ENCODE measurements at regions not wholly inside any gene's neighbourhood (a gene's known extent, or its start where the extent isn't known, plus 50 kb on each side); places are given as distances from the start of the nearest gene placed in this dataset.
A peak's percentile ranks its signal among the peaks of the same experiment; 100 is the strongest.
"Not testable (repeated sequence)": the region's sequence is repeated elsewhere in the genome, so short reads cannot be mapped to it uniquely, and the experiment has no call there.

DNA sequence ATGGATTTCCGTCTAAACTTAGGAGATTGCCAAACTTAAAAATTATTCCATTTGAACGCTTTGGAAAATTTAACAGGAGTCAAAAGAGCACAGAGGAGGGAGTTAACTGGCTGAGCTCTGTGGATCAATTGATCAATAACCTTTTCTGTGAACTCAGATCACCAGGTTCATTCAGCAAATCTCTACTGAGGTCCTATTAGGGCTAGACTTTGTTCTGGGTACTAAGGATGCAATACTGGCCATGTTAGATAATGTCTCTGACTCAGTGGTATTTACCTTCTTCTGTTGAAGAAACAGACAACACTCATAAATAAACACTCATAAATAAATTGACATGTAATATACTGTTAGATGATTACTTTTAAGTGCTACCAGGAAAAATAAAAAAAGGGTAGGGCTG is 323.4 kb upstream of the SUCLG2 start:
- no peak for DNase-seq (ENCODE audit: low read depth in 2 of 2, low spot score in 1 of 2)

DNA sequence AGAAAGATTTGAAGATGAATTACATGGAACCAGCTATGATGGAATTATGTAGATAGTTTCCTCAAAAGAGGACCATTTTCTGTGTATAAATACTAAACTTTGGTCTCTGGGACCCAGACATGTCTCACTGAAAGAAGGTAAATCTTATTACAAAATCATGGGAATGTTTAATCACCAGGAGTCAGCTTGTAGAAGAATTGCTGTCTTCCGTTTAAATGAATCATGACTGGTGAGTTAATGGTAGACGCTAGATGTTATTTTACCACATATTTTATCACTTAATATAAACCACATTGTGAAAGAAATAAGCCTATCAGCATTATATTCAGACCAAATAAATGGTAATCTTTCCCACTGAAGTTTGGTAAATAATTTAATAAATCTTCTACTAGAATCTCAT is 322.3 kb upstream of the SUCLG2 start:
- no peak for DNase-seq (ENCODE audit: low read depth in 2 of 2, low spot score in 1 of 2)

DNA sequence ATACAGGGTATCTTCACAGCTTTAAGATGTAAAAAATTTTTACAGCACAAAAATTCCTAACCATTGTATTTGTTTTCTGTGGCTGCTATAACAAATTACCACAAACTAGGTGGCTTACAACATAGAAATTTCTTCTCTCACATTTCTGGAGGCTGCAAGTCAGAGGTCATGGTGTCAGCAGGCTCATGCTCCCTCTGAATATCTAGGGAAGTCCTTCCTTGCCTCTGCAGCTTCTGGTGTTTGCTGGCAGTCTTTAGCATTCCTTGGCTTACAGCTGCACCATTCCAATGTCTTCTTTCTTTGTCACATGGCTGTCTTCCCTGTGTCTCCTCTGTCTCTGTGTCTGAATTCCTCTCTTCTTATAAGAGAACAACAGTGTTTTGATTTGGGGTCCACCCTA is 310.2 kb upstream of the SUCLG2 start:
- no peak for DNase-seq (ENCODE audit: low read depth in 2 of 2, low spot score in 1 of 2)

GRCh38 chr3:67957268-67957667 is 302.9 kb upstream of the SUCLG2 start:
- DNase-seq (ENCODE audit: low read depth in 2 of 2, low spot score in 1 of 2): no peak

- DNase-seq (ENCODE audit: low read depth in 2 of 2, low spot score in 1 of 2): peak in 1 of 2 donors; percentile 28
Observed at GRCh38 chr3:67947808-67948508, 293.5 kb upstream of the SUCLG2 start.

- no peak for DNase-seq (ENCODE audit: low read depth in 2 of 2, low spot score in 1 of 2)
Observed at GRCh38 chr3:67946436-67946835, 292.0 kb upstream of the SUCLG2 start.

DNA sequence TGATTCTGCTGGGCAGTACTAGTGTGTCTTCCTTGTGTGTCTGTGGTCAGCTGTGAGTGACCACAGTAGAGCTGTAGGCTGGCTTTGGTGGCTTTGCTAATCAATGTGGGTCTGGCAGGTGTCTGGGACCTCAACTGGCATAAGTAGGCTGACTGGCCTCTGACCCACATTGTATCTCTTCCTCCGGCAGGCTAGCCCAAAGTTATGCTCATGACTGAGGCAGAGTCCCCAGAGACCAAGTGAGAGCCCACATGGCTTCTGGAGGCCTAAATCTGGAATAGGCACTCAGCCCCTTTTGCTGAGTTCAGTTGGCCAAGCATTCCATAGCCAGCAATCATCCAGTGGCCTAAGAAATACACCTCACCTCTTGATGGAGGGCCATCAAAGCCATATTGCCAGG is 289.1 kb upstream of the SUCLG2 start:
- no peak for DNase-seq (ENCODE audit: low read depth in 2 of 2, low spot score in 1 of 2)

DNA sequence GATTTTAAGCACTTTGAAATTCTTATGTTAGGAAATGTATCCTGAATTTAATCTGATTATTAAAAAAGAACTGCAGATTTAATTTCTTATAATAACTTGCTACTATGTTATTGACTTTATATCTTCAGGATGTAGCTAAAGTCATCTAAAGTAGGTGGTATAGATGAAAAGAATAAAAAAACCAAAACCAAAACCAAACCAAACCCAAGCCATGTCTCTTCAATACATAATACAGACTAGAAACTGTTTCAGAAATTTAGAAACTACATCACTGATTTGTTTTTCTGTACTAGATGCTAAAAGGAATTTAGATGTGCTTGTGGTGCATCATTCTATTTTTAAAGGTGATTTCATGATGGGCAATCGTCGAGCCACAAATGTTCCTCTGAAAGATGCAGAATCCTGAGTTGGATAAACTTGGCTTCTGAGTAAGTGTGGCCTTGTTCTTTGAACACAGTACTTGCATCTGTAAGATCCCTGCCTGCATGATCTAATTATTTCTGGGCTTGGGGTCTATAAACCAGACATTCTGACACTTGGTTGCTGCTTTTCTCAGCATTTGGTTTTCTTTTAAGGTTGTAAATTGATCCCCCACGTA is 287.1 kb upstream of the SUCLG2 start:
- no peak for DNase-seq (ENCODE audit: low read depth in 2 of 2, low spot score in 1 of 2)

DNA sequence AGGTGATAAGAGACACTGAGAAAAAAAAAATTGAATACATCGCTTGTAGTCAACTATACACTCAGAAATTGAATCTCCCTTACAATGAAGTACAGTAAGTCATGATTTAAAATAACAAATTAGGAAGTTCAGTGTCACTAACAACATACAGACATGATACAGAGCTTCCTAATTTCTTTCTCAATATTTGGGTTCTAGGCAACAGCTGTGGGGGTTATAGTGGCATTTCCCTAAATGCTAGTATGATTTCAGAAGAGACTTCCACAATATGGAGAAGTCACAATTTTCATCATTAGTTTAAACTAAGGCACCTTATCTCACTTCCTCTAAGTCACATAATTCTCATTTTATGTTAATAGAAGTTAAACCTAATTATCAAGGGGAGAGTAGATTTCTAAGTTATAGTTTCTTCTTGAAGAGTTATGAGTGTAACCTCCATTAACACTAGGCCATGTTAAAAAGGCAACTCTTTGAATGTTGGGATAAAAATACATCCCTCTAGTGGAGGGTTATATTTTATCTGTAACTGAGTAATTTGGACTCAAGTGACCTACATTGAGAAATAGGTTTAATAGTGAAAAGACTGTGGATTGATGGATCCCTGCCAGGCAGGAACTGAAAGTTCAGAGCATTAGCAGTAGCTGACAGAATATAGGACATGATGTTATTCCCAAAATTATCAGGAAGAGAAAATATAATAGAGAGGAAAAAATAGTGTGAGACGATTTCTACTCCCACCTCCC is 286.0 kb upstream of the SUCLG2 start:
- DNase-seq (ENCODE audit: low read depth in 2 of 2, low spot score in 1 of 2): no peak

DNA sequence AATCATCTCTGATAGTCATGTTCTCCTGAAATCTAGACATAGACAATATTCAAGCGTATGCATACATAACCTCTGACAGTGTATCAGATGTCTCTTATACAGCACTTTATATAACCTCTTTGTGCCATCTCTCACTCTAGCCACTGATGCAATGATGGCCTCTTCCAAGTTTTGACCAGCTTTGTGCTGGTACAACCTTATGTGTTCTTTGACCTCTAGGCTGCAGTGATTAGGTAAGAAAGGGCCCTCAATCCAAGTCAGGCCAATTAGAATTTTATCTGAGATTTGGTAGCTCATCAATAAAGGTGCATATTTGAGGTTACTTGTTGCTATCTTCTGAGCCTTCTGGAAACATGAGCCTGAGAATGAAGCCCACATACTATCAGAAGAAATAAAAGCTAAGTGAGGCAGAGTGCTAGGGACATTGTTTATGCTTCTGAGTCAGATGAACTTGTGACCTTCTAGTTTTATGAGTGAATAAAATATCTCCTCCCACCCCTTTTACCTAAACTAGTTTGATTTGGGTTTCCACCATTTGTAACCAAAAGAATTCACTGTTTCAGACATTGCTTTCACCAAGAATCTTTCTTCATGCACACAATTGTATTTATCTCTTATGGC is 283.2 kb upstream of the SUCLG2 start:
- DNase-seq (ENCODE audit: low read depth in 2 of 2, low spot score in 1 of 2): no peak

DNA sequence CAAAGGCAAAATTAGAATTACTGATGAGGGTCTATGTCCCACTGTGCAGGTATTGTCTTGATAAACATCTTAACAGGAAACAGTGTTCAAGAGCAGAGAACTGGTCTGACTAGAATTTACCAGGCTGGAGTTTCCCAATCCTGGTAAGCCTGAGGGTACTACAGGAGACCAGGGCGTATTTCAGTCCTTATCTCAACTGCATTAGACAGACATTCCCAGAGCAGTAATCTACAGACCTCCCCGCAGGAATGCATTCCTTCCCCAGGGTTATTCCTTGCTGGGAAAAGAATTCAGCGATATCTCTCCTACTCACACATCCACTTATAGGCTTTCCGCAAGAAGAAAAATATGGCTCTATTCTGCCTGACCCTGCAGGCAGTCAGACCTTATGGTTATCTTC is 276.0 kb upstream of the SUCLG2 start:
- DNase-seq (ENCODE audit: low read depth in 2 of 2, low spot score in 1 of 2): not testable (repeated sequence)

- no peak for DNase-seq (ENCODE audit: low read depth in 2 of 2, low spot score in 1 of 2)
Observed at GRCh38 chr3:67923796-67924195, 269.4 kb upstream of the SUCLG2 start.

- no peak for DNase-seq (ENCODE audit: low read depth in 2 of 2, low spot score in 1 of 2)
Observed at GRCh38 chr3:67920969-67921368, 266.6 kb upstream of the SUCLG2 start.

DNA sequence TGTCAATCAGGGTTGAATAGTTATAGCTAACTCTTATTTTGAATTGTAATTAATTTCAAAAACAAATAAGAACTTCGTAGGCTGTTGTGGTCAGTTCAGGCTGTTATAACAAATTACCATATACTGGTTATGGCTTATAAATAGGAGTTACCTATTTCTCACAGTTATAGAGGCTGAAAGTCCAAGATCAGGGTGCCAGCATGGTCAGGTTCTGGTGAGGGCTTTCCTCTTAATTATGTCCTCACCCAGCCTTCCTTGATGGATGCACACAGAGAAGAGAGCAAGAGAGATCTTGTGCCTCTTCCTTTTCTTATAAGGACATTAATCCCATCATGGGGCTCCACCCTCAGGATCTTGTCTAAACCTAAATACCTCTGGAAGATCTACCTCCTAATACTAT is 265.9 kb upstream of the SUCLG2 start:
- DNase-seq (ENCODE audit: low read depth in 2 of 2, low spot score in 1 of 2): no peak

GRCh38 chr3:67916353-67916752 is 261.9 kb upstream of the SUCLG2 start:
- DNase-seq (ENCODE audit: low read depth in 2 of 2, low spot score in 1 of 2): no peak

DNA sequence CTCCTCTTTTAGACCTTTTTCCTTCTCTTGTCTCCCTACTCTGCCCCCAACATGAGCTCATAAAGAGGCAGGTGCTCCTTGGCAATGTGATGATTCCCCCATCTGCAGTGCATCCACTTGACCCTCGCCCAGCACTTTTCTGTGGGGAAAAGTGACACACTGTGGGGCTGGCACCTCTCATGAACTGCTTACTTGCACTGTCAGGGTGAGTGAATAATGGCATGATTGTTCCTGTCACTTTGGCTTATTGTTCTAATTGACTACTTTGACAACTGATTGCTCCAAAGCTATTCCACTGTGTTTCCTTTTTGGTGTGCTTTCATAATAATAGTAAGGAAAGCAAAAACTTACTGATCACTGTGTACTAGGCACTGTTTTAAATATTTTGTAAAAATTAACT is 253.3 kb upstream of the SUCLG2 start:
- no peak for DNase-seq (ENCODE audit: low read depth in 2 of 2, low spot score in 1 of 2)

DNA sequence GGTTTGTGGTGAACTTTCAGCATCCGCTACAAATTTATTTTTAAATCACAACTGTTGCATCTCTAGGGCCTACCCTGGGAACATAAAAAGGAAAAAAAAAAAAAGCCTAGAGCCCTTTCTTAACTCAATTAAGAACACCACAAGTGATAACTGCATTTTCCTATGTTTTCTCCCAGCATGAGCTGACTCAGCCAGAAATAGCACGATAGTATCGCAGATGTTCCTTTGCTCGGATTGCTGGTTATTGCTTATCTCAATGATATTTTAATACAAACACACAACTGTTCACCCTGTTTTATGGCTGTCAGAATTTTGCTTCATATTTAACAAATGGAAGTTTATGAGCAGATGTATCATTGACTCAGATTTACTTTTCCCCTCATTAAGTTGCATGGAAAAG is 251.8 kb upstream of the SUCLG2 start:
- DNase-seq (ENCODE audit: low read depth in 2 of 2, low spot score in 1 of 2): no peak

DNA sequence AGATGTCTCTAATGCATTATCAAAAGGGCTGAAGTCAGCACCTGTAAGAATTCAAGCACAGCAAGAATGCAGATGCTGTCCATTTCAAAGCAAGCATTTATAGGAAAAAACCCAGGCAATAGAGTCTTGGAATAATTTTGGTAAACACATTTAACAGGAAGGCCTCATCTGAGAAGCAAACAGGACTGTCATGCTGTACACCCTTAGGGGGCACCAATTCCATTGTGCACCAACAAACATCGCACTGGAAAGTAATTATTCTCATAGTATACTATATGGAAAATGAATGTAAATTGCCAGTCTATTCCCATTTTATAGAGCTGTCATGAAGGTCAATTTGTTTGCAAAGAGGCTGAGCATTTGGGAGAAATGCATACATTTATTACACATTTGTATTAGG is 247.3 kb upstream of the SUCLG2 start:
- DNase-seq (ENCODE audit: low read depth in 2 of 2, low spot score in 1 of 2): no peak

GRCh38 chr3:67898916-67899315 is 244.5 kb upstream of the SUCLG2 start:
- DNase-seq (ENCODE audit: low read depth in 2 of 2, low spot score in 1 of 2): no peak

- DNase-seq (ENCODE audit: low read depth in 2 of 2, low spot score in 1 of 2): no peak
Observed at GRCh38 chr3:67897351-67898336, 243.2 kb upstream of the SUCLG2 start.

- no peak for DNase-seq (ENCODE audit: low read depth in 2 of 2, low spot score in 1 of 2)
Observed at GRCh38 chr3:67896130-67896529, 241.7 kb upstream of the SUCLG2 start.

All from stimulated activated CD8-positive, alpha-beta memory T cell treated with anti-CD3 and anti-CD28 coated beads, Interleukin-4, amount 100 ng/mL, for 1 hour (primary cell).